ENCODE measurements at regions not wholly inside any gene's neighbourhood (a gene's known extent, or its start where the extent isn't known, plus 50 kb on each side); places are given as distances from the start of the nearest gene placed in this dataset.

- TF ChIP-seq ZNF274 (IDR thresholded peaks at IDR 0.05; ENCODE audit: low read depth, low read length) (no peak), SUZ12 (IDR thresholded peaks at IDR 0.05; ENCODE audit: extremely low read depth, insufficient read depth, insufficient read length) (no peak), YY1 (IDR thresholded peaks at IDR 0.05; ENCODE audit: insufficient read depth, insufficient read length) (no peak)
Observed at GRCh38 chr12:111183094-111183493, 185.8 kb downstream of the PHETA1 start.
